HG03196 (cell line): ENCODE measurements at regions not wholly inside any gene's neighbourhood (a gene's known extent, or its start where the extent isn't known, plus 50 kb on each side); places are given as distances from the start of the nearest gene placed in this dataset.
"Not testable (repeated sequence)": the region's sequence is repeated elsewhere in the genome, so short reads cannot be mapped to it uniquely, and the experiment has no call there.

Experiments
- ATAC-seq: cut with Tn5 transposase; IDR thresholded peaks from one replicate; pipeline ENCODE4 v1.9.1; 2021; ENCODE audit not compliant: unreplicated experiment

DNA sequence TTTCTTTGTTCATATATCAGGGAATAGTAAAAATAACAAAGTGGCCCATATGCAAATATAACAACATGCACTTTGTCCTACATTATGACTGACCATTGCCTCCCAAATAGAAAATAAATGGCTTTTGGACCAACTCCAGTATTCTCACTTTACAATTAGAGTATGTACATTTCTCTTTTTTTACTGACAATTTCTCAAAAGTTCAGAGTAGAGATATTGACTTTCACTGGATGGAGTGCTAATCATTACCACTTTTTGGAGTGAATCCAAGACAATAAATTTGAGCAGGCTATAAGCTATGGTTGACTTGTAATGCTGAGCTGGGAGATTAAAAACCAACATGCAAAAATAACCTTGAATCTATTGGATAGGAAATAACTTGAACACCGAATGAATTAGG lies 987.4 kb downstream of the SUCLG1 start:
- ATAC-seq, result no peak

DNA sequence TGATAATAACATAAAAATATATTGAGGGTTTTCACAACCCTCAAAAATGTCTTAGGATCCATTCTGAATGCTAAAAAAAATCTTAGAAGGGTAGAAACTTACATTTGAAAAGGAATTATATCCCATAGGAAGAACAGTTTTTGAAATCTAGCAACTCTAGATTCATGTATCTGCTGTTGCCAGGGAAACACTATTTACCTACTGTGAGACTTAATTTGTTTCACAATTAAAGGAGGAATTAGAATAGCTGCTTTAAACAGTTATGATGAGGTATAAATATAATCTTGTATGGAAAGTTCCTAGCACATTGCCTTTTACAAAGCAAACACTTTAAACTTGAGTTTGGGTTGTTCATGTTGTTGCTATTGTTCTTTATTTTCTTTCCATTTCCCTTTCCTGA lies 988.2 kb downstream of the SUCLG1 start:
- ATAC-seq, result no peak

DNA sequence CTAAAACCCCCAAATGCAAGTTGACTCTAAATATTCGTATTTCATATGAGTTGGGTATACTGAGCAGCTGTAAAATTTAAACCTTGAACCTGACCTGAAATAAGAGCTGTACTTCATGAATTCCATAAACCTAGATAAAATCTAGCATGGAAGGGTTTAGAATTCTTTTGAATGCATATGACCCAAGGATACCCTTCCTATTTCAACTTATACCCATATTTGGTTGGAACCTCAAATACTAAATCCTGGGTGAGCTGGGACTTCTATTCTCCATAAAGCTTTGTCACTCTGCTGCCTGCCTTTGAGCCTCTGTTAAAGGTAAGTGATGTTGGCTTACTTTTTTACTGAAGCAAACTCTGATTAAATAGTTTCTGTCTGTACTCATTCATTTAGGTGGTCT lies 994.6 kb downstream of the SUCLG1 start:
- no peak for ATAC-seq

DNA sequence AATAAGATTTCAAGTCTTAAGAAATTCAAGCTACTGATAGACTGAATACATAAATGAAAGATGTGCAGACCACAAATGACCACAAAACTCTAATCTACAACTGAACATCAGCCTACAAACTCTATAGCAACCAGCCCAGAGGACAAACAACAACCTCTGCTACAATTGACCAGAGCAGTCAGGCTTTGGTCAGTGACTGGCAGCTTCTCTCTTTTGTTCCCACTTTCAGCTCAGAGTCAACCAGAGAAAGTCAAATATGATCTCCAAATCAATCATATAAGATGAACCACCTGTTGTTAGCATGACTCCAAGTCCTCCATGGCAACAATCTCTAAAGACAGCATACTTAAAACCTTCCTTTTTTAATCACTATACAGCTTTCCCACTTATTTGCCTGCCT lies 996.2 kb downstream of the SUCLG1 start:
- no peak for ATAC-seq

DNA sequence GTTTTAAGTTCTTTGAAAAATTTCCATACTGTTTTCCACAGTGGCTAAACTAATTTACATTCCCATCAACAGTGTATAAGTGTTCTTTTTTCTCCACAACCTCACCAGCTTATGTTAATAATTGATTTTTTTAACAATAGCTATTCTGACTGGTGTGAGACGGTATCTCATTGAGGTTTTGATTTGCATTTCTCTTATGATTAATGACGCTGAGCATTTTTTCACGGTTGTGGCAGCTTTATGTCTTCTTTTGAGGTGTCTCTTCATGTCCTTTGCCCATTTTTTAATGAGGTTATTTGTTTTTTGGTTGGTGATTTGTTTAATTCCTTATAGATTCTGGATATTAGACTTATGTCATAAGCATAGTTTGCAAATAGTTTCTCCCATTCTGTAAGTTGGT lies 997.9 kb downstream of the SUCLG1 start:
- no peak for ATAC-seq

DNA sequence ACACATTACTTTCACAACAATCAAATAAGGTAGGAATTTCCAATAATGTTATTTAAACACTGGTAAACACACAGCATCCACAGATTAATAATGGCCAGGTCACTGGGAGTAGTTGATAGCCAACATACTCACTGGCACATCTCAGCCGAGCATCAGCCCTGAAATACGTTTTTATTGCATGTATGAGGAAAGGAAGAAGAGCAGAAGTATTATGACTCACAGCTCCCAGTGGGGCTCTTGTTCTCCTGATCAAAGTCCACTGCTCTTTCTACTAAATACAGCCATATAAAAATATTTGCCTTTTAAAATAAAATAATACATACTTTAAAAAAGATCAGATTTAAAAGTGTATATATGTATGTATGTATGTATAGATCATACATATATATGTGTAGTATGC lies 999.6 kb downstream of the SUCLG1 start:
- no peak for ATAC-seq

DNA sequence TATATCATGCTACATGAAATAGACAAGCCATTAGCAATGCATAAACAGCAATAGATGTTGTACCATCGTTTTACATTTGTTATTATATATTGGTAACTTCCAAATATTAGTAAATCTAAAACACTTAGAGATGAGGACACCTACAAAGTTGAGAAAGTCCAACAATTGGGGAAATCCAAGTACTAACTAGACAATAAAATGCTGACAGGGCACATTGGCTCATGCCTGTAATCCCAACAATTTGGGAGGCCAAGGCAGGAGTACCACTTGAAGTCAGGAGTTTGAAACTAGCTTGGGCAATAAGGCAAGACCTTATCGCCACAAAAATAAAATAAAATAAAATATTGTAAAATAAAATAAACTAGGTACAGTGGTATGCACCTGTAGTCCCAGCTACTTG lies 1023.1 kb downstream of the SUCLG1 start:
- ATAC-seq, result no peak

DNA sequence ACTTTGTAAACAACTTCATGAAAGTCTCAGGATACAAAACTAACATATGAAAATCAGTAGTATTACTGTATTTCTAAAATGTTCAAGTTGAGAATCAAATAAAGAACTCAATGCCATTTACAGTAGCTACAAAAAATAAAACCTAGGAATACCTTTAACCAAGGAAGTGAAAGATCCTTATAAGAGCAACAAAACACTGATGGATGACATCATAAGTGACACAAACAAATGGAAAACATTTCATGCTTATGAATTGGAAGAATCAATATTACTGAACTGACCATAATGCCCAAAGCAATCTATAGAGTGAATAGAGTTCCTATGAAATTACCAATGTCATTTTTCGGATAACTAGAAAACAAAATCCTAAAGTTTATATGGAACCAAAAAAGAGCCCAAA lies 1038.1 kb downstream of the SUCLG1 start:
- ATAC-seq, result no peak

DNA sequence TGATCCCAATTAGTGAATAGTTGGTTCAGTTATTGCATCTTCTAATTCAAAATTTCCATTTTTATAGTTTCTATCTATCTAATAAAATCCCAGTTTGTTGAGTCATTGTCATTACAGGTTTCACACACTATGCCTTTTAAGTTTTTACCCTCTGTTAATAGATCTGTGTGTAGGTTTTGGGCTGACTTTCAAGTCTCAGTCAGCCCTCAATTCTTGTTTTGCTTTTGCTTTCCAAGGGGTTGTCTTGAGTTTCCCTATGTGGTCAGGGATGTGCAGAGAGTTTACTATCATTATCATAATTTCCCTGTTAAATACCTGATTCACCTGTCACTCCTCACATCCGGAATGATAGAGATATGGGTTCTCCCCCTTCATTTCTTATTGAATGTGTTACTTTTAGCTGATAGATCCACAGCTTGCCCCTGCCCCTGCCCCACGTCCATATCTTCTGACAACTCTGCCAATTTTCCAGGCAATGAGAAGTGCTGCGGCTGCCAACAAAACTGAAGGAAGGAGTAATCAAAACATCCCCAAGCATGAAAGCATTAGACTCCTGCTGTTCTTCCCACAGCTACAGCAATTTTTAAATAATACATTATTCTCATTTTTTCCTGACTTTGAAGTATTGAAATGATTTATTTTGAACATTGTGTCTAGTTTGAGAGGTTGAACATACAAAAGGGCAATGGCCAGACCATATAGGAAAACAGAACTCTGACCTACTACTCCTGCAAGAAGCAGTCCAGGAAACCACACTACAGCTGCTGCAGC lies 1064.8 kb downstream of the SUCLG1 start:
- ATAC-seq, result no peak

DNA sequence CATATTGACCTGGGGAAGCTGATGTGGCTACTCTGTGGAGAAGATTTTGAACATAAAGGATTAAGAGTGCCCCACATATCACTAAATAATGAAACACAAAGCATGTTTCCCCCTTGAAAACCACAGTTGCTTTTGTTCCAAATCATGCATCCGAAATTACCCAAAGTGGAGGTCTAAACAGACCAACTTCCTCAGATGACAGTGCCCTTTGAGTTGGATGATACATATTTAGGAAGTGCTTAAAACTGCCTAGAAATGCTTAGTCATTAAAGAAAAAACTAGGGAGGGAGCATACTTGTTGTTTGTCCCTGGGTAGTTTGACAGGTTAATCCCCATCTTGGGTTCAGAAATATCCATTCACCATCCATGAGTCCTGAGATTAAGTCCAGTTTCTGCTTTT lies 1070.3 kb downstream of the SUCLG1 start:
- ATAC-seq, result no peak

DNA sequence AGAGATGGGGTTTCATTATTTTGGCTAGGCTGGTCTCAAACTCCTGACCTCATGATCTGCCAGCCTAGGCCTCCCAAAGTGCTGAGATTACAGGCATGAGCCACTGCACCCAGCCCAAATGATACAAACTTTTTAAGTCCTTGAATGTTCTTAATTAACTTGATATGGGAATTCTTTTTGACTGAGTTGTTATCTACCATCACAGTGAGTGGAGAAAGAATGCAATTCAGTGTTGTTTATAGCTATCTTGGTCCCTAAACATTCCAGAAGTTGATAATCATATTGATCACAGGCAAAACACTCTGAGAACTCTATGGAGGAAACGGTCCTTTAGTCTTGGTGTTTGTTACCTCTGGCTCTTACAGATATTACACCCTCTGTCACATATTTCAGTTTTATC lies 1072.5 kb downstream of the SUCLG1 start:
- ATAC-seq, result no peak

DNA sequence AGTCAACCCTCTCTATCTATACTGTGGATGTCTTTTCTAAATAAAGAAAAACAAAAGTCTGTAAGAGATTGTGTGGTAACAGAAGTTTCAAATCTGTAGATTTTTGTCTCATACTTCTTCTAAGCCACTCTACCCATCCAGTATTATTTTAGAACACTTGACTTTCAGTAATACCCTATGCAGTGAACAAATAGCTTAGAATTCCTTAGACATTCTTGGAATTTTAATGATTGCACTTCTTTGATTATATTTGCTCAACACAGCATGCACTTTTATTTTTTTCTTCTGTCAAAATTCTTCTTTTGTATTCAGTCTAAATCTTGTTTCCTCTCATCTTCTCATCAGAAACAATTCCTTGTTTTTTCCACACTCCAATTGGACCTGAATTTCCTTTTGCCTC lies 1080.2 kb downstream of the SUCLG1 start:
- no peak for ATAC-seq

DNA sequence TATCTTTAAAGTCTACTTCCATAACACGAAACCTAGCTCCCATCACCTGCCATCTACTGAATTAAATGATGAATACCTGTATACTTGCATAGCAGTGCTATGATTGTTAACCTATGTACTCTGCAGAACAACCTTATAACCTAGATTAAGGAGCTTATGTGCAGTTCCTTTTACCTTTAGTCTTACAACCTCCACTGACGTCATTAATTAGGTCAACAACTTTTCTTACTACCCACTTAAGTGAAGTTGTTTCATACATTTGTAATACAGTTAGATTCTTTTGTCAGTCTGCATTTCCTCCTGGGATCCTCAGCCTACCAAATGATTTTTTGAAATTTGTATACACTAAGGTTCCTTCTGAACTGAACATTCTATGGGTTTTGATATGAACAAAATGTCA lies 1082.3 kb downstream of the SUCLG1 start:
- ATAC-seq, result no peak

DNA sequence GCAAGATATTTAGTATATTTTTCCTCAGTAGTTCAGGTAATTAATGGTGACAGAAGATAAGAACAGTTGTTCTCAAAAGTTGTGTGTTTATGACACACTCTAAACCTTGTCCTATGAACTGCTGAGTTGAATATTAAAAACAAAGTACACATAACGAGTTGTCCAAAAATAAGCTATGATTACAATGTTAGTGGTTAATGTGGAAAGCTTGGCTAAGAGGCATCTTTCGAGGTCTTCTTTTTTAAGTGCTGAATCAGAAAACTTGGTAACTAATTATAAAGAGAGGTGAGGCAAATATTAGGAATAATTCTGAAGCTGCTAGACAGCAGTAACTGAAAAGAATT lies 1088.7 kb downstream of the SUCLG1 start:
- ATAC-seq, result no peak

DNA sequence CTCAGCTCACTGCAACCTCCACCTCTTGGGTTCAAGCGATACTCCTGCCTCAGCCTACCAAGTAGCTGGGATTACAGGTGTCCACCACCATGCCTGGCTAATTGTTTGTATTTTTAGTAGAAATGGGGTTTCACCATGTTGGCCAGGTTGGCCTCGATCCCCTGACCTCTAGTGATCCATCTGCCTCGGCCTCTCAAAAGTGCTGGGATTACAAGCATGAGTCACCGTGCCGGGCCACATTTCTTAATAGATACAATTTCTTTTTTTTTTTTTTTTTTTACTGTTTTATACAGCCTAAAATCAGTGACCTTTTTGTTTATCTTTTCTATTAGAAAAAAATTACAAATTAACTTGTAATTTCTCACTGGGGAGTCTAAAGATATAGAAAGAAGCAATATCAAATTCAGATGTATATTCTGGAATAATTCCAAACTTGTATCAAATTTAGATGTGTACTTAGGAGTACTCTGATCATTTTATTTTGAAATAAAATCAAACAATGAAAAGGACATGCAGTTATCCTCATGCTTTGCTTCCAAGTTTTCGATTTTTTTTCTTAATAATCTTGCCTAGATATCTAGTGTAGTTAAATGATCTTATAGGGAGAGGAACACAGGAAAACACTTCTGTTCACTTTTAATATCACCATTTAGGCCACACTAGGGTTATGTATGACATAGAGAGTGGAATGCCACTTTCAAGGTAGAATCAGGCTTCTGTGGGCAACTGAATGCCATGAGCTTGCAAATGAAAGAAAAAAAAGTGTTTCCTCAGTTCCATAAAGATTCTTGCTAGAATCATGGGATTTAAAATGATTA lies 1089.3 kb downstream of the SUCLG1 start:
- no peak for ATAC-seq

DNA sequence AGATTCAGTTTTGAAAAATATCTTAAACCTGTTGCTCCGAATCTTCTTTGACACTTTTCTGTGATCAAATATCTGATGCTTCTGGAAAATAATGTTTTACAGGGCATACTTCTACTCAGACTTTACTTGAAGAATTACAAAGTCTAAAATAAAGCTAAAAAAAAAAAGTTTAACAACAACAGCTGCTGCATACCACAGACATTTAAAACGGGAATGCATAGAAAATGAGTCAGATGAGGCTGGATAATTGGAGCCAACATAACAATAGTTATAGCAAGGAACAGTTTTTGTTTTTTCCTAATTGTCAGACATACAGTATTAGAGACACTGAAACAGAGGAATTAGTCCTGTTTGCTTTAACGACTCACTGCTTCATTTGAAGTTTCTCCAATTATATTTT lies 1090.2 kb downstream of the SUCLG1 start:
- ATAC-seq, result no peak

DNA sequence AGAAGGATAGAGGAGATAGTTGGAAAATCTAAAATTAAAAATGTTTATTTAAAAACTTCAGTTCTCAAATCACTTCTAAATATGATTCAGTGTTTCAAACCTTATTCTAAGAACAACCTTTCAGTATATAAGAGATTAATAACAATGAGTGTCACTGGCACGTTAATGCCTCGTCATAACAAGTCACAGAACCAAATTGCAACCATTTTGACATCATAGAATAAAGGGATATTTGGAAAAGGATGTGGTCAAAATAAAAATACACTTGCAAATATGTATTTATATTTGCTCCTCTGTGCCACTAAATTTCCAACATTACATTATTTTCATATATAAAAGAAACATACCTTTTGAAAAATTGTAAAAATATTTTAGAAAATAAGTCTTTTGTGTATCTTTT lies 1090.6 kb downstream of the SUCLG1 start:
- no peak for ATAC-seq

DNA sequence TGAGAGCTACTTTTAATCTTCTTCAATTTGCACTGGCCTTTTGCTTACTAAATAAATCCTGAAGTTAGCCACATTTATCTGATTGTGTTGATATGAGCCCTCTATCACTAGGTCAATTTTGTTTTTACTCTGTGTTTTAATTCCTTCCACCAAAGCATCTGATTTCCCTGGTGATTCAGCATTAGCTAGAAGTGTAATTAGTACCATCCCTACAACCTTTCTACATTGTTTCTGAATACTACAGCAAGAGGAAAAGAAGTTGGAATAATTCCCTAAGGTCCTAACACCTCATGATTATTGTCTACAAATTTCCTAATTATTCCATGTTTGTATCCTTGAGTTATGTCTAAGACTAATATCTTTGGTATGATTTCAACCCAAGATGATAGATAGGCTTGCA lies 1093.6 kb downstream of the SUCLG1 start:
- ATAC-seq, result no peak

DNA sequence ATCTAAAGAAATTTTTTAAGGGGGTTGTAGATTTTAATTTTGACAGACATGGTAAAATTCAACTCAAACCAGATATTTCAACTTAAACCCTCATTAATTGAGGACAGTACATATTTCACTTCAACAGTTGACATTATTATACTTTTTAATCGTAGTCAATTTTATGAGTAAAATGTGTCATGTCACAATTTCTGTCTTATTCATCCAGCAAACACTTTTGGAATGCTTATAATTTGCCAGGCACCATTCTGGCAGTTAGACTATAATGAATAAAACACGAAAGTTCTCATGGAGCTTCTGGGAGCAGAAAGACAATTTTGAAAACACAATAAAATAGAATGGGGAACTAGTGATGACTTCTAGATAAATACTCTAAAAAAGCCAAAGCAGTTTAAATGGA lies 1094.8 kb downstream of the SUCLG1 start:
- no peak for ATAC-seq

DNA sequence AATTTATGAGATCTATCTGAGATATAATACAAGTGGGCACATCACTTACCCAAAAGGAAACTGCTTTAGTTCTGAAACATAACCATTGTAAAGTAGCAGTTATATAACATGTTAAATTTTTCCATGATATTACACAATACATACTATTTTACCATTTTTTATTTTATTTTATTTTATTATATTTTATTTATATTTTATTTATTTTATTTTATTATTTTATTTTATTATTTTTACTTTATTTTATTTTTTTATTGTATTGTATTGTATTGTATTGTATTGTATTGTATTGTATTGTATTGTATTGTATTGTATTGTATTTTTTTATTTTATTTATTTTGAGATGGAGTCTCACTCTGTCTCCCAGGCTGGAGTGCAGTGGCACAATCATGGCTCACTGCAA lies 1095.9 kb downstream of the SUCLG1 start:
- not testable (repeated sequence) for ATAC-seq

DNA sequence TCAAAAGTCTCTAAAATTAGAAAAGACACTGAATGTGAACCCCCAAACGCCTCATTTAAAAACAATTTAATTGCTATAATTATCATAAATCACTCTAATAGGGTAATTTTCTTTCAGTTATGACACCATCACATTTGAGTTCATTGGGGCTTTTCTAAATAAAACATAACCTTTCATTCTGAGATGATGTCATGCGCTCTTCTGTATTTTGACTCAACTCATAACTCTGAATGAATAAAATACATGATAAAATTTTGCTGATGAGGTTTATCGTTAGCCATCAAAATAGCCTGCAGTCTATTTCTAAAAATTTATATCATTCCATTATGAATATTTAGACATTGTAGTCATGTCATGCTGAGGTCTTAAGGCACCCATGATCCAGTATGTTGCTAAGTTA lies 1099.7 kb downstream of the SUCLG1 start:
- ATAC-seq, result no peak

DNA sequence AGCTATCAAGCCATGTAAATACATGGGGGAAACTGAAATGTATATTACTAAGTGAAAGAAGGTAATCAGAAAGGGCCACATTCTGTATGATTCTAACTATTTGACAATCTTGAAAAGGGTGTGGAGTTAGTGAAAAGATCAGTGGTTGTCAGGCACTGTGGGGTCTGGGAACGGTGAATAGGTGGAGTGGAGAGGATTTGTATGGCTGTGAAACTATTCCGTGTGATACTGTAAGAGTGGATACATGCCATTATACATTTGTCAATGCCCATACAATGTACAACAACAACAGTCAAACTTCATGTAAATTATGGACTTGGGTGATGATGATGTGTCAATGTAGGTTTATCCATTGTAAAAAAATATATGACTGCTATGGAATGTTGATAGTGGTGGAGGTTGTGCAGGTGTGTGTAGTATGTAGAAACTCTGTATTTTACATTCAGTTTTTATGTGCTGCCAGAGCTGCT lies 1116.2 kb downstream of the SUCLG1 start:
- no peak for ATAC-seq

DNA sequence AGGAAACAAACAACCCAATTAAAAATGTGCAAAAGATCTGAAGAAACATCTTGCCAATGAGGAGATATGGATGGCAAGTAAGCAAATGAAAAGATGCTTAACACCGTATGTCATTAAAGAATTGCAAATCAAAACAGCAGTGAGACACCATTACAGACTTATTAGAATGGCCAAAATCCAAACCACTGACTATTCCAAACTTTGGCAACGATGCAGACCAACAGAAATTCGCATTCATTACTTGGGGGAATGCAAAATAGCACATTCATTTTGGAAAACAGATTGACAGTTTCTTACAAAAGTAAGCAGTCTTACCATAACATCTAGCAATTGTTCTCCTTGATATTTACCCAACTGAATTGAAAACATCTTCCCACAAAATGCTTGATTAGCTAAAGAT lies 1118.7 kb downstream of the SUCLG1 start:
- no peak for ATAC-seq
